ENCODE measurements at regions not wholly inside any gene's neighbourhood (a gene's known extent, or its start where the extent isn't known, plus 50 kb on each side); places are given as distances from the start of the nearest gene placed in this dataset.

GRCh38 chr14:76272349-76272748, 103.6 kb upstream of the ESRRB start:
- no peak for TF ChIP-seq CTCF (IDR thresholded peaks at IDR 0.05)
- TF ChIP-seq EZH2 (IDR thresholded peaks at IDR 0.05; ENCODE audit: borderline replicate concordance, insufficient read depth, low read depth, low read length, poor library complexity, severe bottlenecking) = no peak
